Upper lobe of left lung (tissue), 6 donors: ENCODE measurements at regions not wholly inside any gene's neighbourhood (a gene's known extent, or its start where the extent isn't known, plus 50 kb on each side); places are given as distances from the start of the nearest gene placed in this dataset.

Source experiments
- ATAC-seq, 2 donors: fragments of 200-7000 bp; cut with Tn5 transposase; one replicate each; pipeline ENCODE4 v1.9.1; 2022; ENCODE audit warnings: mild to moderate bottlenecking in 2 of 2, moderate library complexity in 2 of 2; ENCODE audit not compliant: low FRiP score in 2 of 2
- DNase-seq, 2 donors: peaks; one replicate each; pipeline ENCODE4 v3.0.0-alpha.2; 2019 to 2020
- H3K27ac ChIP-seq, 4 donors: fragments of 200-600 bp; sonication (generic); one replicate each; pipeline ENCODE4 v1.5.1; 2016 to 2019
- H3K27me3 ChIP-seq, 4 donors: fragments of 200-600 bp; sonication (generic); one replicate each; pipeline ENCODE4 v1.5.1; 2017 to 2019
- H3K36me3 ChIP-seq, 4 donors: fragments of 200-600 bp; sonication (generic); one replicate each; pipeline ENCODE4 v1.5.1; 2016 to 2019
- H3K4me1 ChIP-seq, 4 donors: fragments of 200-600 bp; sonication (generic); one replicate each; pipeline ENCODE4 v1.5.1; 2018 to 2019
- H3K4me3 ChIP-seq, 4 donors: fragments of 200-600 bp; sonication (generic); one replicate each; pipeline ENCODE4 v1.5.1; 2017 to 2019; ENCODE audit warnings: mild to moderate bottlenecking in 2 of 4, moderate library complexity in 1 of 4
- H3K9me3 ChIP-seq, 4 donors: fragments of 200-600 bp; sonication (generic); one replicate each; pipeline ENCODE4 v1.5.1; 2018 to 2019
- EP300 ChIP-seq, 4 donors: sonication (generic); formaldehyde crosslinking; IDR thresholded peaks; one replicate each; pipeline ENCODE4 v1.5.1; 2017; ENCODE audit warnings: antibody characterized with exemption in 4 of 4, control low read depth in 2 of 4
- POLR2A ChIP-seq, 4 donors: fragments of 450-650 bp; IDR thresholded peaks; one replicate each; pipeline ENCODE4 v1.5.1; 2016 to 2017; ENCODE audit warnings: antibody characterized with exemption in 4 of 4, mild to moderate bottlenecking in 2 of 4
- POLR2AphosphoS5 ChIP-seq, 2 donors: sonication (generic); formaldehyde crosslinking; IDR thresholded peaks; one replicate each; pipeline ENCODE4 v1.5.1; 2017; ENCODE audit warnings: antibody characterized with exemption in 2 of 2
- WGBS, 2 donors: methylation state at CpG; one replicate each; pipeline ENCODE4 v1.1.5; 2017 to 2018; 5-methylcytosine and 5-hydroxymethylcytosine counted together
- TF ChIP-seq, protein P1 (sequence below), 6 experiments: fragments of 450-650 bp in 4 of 6; fragments of 200-600 bp in 2 of 6; sonication (generic) in 2 of 6; IDR thresholded peaks; one replicate each; pipeline ENCODE4 v1.5.1; 2016 to 2019; ENCODE audit warnings: antibody characterized with exemption in 6 of 6
- donor health status: DM: no; HTN: no; CAD: no; lungs with moderate emphysema.
- donor health status: DM: no; HTN: yes; CAD: no; lungs with severe emphysema.

DNA sequence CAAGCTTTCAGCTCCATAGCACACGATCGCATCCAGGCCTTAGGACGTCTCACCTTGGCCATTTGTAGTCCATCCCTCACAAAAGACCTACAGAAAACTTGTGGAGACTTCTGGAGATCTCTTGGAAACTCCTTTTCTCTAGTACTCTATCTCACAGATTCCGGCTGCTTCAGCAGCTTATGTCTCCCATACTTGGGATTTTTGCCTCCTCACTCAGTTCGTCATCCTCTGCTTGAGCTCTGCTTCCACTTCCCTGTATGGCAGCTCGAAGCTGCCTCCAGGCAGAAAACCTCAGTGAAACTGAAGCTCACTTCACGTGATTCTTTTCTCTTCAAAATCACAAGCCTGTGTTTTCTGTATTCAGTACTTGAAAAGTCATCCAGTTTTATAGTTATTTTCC is 178.7 kb upstream of the GDF10 start:
- H3K4me3 ChIP-seq: no peak overlapping the region
- ATAC-seq: no peak
- H3K27ac ChIP-seq: no peak overlapping the region
- no peak for DNase-seq
- TF ChIP-seq POLR2AphosphoS5 (IDR thresholded peaks at IDR 0.05) (no peak), EP300 (IDR thresholded peaks at IDR 0.05) (no peak), POLR2A (IDR thresholded peaks at IDR 0.05) (no peak)
- TF ChIP-seq, protein P1, sequence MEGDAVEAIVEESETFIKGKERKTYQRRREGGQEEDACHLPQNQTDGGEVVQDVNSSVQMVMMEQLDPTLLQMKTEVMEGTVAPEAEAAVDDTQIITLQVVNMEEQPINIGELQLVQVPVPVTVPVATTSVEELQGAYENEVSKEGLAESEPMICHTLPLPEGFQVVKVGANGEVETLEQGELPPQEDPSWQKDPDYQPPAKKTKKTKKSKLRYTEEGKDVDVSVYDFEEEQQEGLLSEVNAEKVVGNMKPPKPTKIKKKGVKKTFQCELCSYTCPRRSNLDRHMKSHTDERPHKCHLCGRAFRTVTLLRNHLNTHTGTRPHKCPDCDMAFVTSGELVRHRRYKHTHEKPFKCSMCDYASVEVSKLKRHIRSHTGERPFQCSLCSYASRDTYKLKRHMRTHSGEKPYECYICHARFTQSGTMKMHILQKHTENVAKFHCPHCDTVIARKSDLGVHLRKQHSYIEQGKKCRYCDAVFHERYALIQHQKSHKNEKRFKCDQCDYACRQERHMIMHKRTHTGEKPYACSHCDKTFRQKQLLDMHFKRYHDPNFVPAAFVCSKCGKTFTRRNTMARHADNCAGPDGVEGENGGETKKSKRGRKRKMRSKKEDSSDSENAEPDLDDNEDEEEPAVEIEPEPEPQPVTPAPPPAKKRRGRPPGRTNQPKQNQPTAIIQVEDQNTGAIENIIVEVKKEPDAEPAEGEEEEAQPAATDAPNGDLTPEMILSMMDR (IDR thresholded peaks at IDR 0.05): no peak
- no peaks in the 10 kb centered on the region for H3K36me3 ChIP-seq
- WGBS, 2 donors: 85% methylated on average over 7 of the region's 7 CpGs
- no peaks in the 10 kb centered on the region for H3K27me3 ChIP-seq
- no peaks in the 10 kb centered on the region for H3K4me1 ChIP-seq
- no peaks in the 10 kb centered on the region for H3K9me3 ChIP-seq

DNA sequence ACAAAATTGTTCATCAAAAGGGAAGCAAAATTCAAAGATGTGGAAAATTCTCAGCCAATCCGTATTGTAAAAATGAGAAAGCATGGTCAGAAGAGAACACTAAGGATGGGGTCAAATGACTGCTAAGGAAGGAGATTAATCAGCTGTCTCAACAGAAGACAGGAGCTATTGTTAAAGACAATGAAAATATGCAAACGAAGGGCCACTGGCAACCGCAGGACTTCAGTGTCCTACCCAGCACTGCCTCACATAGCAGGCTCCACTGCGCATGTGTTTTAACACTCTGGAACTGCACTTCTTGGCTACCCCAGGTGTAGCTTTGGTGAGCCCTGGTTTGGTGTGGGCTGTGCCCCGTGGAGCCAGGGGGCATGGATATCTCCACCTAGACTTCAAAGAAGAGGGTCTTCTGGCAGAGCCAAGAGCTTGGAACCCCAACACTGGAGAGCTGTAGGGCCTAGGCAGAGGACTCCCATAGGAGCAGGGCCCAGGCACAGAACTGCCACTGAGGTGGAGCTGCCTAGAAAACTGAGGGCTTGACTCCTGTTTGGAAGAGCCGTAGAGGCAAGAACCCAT is 176.2 kb upstream of the GDF10 start:
- WGBS, 2 donors: 77 to 92% methylated on average over 4 to 6 of the region's 6 CpGs
- H3K27me3 ChIP-seq: no peaks in the 10 kb centered on the region
- H3K9me3 ChIP-seq: no peaks in the 10 kb centered on the region
- DNase-seq: no peak
- no peak for TF ChIP-seq EP300 (IDR thresholded peaks at IDR 0.05)
- TF ChIP-seq, protein P1 (IDR thresholded peaks at IDR 0.05): no peak
- TF ChIP-seq POLR2A (IDR thresholded peaks at IDR 0.05): no peak
- no peak for TF ChIP-seq POLR2AphosphoS5 (IDR thresholded peaks at IDR 0.05)
- no peaks in the 10 kb centered on the region for H3K4me1 ChIP-seq
- no peak for ATAC-seq
- H3K4me3 ChIP-seq: no peak overlapping the region
- H3K27ac ChIP-seq: no peak overlapping the region
- no peaks in the 10 kb centered on the region for H3K36me3 ChIP-seq

DNA sequence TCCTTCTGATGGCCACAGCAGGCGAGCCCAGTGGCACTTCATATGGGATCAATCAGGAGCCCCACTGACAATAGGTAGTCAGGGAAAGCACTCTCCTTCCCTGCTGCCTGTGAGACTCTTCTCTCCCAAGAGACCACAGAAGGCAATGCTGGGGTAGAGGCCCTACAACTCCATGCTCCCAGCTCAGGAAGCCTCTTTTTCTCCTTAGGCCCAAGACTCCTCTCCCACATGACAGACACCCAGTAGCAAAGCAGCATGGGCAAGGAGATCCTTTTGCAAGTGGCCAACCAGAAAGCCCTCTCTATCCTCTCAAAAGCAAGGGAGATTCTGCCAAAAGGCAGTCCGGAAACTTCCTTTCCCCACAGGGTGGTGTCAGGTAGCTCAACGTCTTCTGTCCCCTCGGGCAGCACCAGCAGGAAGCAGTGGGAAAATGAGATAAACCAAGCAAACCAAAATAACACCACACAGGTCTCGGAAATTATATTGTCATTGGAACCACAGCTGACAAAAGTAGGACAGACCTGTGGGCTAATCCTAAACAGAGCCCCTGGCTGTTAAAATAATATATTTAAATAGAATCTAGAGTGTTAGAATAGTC is 172.7 kb upstream of the GDF10 start:
- no peak for DNase-seq
- TF ChIP-seq EP300 (IDR thresholded peaks at IDR 0.05): no peak
- TF ChIP-seq POLR2A (IDR thresholded peaks at IDR 0.05): no peak
- TF ChIP-seq, protein P1 (IDR thresholded peaks at IDR 0.05): no peak
- no peak for TF ChIP-seq POLR2AphosphoS5 (IDR thresholded peaks at IDR 0.05)
- H3K9me3 ChIP-seq: no peaks in the 10 kb centered on the region
- 62 to 65% methylated on average over 5 of the region's 5 CpGs for WGBS, 2 donors
- no peaks in the 10 kb centered on the region for H3K27me3 ChIP-seq
- no peaks in the 10 kb centered on the region for H3K36me3 ChIP-seq
- H3K4me1 ChIP-seq: no peaks in the 10 kb centered on the region
- ATAC-seq: no peak
- H3K27ac ChIP-seq: no peak overlapping the region
- H3K4me3 ChIP-seq: no peak overlapping the region

DNA sequence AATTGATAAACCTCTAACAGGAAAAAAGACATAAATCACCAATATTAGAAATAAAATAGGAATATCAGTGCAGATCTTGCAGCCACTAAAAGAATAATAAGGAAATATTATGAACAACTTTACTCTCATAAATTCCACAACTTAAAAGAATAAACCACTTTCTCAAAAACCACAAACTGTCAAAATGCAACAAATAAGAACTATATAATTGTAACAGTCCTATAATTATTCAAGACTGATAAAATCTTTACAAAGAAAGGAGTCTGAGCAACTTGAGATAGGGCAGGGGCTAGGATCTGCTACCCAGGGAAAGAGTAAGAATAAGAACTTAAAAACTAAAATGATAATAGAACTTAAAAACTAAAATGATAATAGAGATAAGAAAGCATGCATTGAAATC is 169.5 kb upstream of the GDF10 start:
- ATAC-seq: no peak
- TF ChIP-seq EP300 (IDR thresholded peaks at IDR 0.05): no peak
- no peaks in the 10 kb centered on the region for H3K27me3 ChIP-seq
- no peak overlapping the region for H3K27ac ChIP-seq
- no peaks in the 10 kb centered on the region for H3K36me3 ChIP-seq
- no peaks in the 10 kb centered on the region for H3K4me1 ChIP-seq
- H3K9me3 ChIP-seq: no peaks in the 10 kb centered on the region
- H3K4me3 ChIP-seq: no peak overlapping the region
- no peak for DNase-seq

DNA sequence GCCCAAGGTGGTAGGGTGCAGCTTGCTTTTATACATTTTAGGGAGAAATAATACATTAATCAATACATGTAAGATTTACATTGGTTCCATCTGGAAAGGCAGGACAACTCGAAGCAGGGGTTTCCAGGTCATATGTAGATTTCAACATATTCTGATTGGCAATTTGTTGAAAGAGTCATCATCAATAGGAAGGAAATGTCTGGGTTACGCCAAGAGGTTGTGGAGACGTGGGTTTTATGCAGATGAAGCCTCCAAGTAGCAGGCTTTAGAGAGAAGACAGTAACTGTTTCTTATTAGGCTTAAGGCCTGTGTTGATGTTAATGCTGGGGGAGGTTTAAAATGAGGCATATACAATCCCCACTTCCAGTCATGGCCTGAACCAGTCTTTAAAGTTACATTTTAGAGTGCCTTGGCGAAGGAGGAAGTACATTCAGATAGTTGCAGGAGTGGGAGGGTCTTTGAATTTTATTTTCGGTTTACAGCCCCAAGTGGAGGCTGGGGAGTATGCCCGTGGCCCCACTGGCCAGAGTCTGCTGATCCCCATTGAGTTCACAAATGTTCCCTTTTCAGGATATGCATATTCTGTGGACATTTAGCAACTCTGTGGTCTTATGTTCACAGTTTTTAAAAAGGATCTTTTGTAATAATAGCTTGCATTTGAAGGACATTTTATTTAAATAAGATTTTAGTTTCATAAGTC is 166.0 kb upstream of the GDF10 start:
- Histone ChIP-seq H3K4me1 (no peaks in the 10 kb centered on the region), H3K27ac (peak overlapping the region in 1 of 4 donors; percentile 21), H3K27me3 (no peaks in the 10 kb centered on the region), H3K36me3 (no peaks in the 10 kb centered on the region), H3K9me3 (no peaks in the 10 kb centered on the region), H3K4me3 (no peak overlapping the region)
- DNase-seq (no peak), ATAC-seq (peak in 1 of 2 donors; percentile 63)
- 67% methylated on average over 6 of the region's 6 CpGs for WGBS, 2 donors
- TF ChIP-seq POLR2AphosphoS5 (IDR thresholded peaks at IDR 0.05) (no peak), EP300 (IDR thresholded peaks at IDR 0.05) (no peak), POLR2A (IDR thresholded peaks at IDR 0.05) (no peak)
- TF ChIP-seq, protein P1 (IDR thresholded peaks at IDR 0.05): no peak
